ENCODE measurements at regions not wholly inside any gene's neighbourhood (a gene's known extent, or its start where the extent isn't known, plus 50 kb on each side); places are given as distances from the start of the nearest gene placed in this dataset.
"Not testable (repeated sequence)": the region's sequence is repeated elsewhere in the genome, so short reads cannot be mapped to it uniquely, and the experiment has no call there.

GRCh38 chr4:17055788-17056187, 157.3 kb upstream of the LDB2 start:
- DNase-seq, result no peak

DNA sequence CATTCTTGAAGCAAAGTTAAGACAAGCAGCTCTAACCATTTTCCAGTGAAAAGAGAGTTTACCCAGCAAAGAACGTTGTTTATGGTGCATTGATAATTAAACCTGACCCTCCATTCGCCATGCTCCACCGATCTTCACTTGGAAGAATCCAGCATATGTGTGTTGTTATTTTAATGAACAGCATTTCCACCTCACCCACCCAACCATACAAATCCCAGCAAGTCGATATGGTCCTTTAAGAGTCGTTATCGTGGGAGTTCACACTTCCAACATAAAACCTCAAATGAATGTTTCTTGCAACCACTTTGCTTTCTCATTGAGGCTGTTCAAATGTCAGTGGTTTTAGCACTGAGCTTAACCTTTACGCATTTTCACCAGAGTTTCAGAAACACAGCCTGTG, 147.4 kb upstream of the LDB2 start:
- DNase-seq, result no peak

DNA sequence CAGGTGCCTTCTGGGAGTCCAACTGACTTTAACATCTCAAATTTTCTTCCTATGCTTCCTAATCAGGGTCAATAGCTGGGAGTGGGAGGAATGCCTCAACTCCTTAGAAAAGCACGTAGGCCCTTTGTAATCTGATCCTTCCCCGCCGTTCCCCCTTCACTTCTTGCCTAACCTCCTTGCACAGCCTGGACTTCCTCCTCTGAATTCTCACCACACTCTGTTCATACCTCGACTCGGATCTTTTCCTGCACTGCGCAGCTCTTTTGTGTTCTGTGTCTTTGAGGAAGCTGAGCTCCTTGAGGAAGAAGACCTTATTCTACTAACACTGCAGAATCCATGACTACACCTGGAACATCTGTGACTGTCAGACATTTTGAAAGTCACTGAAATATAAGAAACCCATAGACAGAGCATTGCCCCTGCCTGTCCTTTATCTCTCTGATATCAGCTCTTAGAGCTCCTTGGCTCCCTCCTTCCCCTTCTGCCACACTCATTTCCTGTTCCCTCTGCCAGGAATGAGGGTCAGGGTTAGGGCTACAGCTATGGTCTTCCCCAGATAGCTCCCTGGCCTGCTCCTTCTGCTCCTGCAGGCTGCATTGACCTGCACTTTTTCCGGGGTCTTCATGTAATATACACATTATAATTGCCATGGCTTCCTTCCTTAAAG, 140.2 kb upstream of the LDB2 start:
- DNase-seq, result no peak

GRCh38 chr4:17033768-17034181, 135.3 kb upstream of the LDB2 start:
- no peak for DNase-seq

DNA sequence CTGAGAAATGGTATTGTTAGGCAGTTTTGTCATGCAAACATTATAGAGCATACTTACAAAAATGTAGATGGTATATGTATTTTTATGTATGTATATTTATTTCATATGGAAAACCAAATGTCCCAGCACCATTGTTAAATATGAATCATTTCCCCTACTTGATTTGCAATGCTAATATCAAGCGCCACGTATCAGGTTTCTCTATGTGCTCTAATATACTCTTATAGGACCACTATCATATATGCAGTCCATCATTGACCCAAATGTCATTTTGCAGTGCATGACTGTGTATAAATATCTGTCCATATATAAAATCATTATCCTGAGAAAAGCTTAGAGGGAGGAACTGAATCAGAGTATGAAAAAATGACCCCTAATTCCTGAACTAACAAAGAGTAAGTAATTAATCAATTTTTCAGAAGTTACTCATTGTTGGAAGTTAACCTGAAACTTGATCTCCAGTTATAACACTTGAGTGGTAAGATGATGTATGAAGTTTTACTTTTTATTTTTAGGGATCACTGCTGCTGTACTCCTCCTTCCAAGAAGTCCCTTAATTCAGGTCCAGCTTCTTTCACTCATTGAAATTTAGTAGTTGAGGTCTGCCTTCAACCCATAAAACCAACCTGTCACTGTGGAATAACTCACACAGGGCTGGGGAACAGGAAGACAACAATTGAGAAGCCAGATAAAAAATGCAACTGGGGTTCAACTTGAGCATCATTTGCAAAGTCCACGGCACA, 134.8 kb upstream of the LDB2 start:
- no peak for DNase-seq

- no peak for DNase-seq
Measured at GRCh38 chr4:17030543-17030942, 132.1 kb upstream of the LDB2 start.

GRCh38 chr4:17029964-17030363, 131.5 kb upstream of the LDB2 start:
- DNase-seq, result no peak

DNA sequence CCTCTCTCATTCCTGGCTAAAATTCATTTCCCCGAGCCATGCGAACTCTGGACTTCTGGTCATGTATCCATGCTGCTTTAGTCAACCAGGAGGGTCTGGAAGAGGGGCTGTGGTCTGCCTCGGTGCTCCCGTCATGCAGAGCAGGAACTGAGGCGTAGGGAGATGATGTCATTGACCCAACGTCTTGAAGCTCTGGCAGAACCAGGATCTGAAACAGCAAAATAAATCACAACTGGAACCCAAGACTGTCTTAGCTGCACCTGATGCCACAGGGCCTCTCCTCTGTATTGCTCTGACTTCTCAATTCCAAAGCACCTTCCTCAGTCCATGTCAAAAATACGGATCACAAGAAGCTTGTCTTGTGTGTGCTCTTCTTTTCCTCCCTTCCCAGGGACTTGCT, 131.0 kb upstream of the LDB2 start:
- no peak for DNase-seq

- DNase-seq, result no peak
Measured at GRCh38 chr4:17027495-17027894, 129.1 kb upstream of the LDB2 start.

- no peak for DNase-seq
Measured at GRCh38 chr4:17024425-17024824, 126.0 kb upstream of the LDB2 start.

GRCh38 chr4:17020901-17021300, 122.5 kb upstream of the LDB2 start:
- no peak for DNase-seq

DNA sequence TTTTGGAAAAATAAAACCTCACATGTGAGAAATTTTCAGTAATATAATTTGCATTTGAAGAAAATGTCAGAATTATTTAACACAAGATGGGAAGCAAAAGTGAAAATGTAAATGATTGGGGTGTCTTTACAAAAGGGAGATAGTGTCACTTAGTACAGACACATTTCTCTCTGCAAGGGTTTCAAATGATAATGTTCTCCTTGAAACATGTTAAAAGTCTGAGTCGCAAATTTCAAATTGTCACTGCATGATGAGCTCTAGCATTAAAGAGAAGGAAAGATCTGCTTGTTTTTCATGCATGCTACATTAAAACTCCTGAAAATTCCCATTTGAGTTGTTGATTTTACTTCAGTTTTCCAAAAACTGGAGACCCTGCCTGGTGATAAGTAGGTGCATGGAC, 122.0 kb upstream of the LDB2 start:
- DNase-seq, result no peak

GRCh38 chr4:17018621-17019020, 120.2 kb upstream of the LDB2 start:
- DNase-seq, result not testable (repeated sequence)

GRCh38 chr4:17018013-17018412, 119.6 kb upstream of the LDB2 start:
- no peak for DNase-seq

DNA sequence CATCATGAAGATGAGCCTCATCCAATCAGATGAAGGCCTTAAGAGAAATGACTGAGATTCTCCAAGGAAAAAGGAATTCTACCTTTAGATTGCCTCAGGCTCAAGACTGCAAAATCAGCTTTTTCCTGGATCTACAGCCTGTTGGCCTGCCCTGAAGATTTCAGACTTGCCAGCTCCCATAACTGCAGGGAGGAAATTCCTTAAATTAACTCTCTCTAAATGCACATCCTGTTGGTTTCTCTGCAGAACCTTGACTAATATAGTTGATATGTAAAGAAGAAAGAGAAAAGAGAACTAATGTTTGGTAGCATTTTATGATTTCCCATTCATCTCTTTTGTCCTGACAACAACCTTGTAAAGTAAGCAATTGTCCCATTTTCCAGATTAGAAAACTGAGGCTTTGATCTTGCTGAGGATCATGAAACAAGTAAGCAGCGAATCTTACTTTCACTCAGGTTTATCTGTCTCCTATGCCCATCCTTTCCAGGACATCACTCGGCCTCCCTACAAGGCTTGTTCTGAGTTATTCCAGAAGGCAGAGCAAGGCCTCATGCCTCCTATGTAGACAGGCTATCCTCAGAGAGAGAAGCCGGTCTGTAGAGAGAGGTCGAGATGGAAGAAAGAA, 115.0 kb upstream of the LDB2 start:
- DNase-seq, result no peak

DNA sequence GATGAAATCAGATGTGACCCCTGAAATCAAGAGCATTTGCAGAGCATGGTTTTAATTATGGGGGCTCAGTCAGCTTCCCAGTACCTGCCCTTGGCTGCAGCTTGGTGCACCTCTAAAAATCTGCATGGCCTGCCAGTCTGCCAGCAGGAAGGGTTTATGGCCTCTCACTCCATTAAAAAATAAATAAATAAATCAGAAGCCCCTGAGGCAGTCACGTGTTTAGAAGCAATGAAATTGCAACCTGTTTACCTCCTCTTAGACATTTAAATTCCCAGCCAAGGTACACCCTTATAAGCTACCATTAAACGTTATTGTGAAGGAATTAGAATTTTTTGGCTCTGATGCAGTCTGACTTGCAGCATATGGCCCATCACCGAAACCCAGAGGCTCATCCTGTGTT, 114.0 kb upstream of the LDB2 start:
- no peak for DNase-seq

- no peak for DNase-seq
Measured at GRCh38 chr4:17010426-17011087, 112.1 kb upstream of the LDB2 start.

- no peak for DNase-seq
Measured at GRCh38 chr4:17009871-17010367, 111.5 kb upstream of the LDB2 start.

DNA sequence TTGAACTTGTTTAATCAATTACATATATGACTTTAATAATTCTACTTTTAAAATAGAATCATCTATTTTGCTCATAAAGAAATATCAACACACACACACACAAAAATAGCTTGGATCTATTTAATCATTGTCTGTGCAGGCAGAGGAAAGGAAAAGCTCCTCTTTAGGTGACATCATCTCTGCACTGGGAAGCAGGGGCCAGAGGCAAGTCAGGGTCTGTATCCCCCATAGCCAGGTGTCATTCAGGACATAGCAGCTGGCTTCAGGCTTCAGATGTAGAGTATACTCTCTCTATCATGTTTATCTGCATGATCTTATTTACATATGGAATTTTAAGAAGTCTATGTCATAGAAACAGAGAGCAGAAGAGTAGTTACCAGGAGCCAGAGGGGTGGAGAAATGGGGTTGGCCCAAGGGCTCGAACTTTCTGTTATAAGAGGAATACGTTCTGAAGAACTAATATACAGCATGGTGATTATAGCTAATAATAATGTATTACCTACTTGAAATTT, 110.4 kb upstream of the LDB2 start:
- no peak for DNase-seq

GRCh38 chr4:17003606-17004392, 105.4 kb upstream of the LDB2 start:
- DNase-seq, result not testable (repeated sequence)

DNA sequence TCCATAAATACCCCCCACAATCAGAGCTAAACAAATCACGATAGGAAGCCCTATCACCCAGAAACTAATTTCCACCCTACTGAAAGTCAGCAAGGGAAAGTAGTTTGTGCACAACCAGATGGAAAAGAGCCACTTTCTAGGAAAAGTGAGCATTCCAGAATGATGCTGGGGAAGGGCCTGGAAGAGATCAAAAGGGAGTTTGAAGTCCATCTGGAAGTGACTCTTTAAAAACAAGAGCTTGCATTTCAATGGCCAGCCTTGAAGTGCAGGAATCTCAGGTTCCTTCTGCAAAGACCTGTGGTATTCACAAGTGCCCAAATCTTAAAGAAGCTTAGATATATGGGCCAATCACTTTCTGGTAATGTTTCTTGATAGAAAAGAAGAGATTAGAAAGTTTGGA, 97.0 kb upstream of the LDB2 start:
- DNase-seq, result no peak

Data from NCI-H1092 (cell line).